ENCODE measurements at regions not wholly inside any gene's neighbourhood (a gene's known extent, or its start where the extent isn't known, plus 50 kb on each side); places are given as distances from the start of the nearest gene placed in this dataset.
"Not testable (repeated sequence)": the region's sequence is repeated elsewhere in the genome, so short reads cannot be mapped to it uniquely, and the experiment has no call there.

DNA sequence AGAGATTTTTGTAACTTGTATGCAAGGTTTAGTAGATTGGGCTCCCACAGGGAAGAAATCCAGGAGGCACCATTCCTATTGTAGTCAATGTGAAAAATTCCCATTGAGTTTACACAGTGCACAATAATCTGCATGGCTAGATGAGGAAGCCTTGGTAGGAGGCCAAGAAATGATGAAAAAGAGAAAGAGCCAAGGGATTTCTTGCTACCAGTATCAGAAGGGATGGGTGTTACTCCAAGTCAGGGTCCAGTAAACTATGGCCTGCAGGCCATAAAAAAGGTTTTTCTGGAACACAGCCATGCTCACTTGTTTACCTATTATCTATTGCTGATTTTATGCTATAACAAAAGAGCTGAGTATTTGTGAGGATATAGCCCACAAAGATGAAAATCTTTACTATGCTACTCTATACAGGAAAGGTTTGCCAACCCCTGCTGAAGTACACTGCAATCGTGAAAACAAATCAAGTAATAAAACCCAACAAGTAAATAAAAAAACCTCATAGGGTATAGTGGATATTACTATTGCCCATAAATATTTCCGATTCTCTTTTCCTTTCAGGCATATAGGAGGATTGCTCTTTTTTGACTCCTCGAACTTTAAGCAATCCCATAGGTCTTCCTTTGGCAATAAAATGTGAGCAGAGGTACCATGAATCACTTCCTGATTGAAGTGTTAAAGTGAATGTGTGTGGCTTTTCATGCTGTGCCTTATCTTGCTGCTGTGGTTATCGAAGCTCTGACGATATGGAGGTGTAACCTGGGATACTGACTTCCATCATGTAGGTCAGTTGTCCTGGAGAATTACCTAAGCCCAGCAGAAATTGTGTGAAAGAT is 256.3 kb upstream of the MAGI2 start:
- no peak for DNase-seq

DNA sequence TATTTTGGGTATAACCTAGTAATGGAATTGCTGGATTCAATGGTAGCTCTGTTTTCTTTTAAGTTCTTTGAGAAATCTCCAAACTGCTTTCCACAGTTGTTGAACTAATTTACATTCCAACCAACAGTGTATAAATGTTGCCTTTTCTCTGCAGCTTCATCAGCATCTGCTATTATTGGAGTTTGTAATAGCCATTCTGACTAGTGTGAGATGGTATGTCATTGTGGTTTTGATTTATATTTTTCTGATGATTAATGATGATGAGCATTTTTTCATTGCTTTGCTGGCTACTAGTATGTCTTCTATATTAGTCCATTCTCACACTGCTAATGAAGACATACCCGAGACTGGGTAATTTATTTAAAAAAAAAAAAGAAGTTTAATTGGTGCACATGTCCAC is 248.6 kb upstream of the MAGI2 start:
- no peak for DNase-seq

DNA sequence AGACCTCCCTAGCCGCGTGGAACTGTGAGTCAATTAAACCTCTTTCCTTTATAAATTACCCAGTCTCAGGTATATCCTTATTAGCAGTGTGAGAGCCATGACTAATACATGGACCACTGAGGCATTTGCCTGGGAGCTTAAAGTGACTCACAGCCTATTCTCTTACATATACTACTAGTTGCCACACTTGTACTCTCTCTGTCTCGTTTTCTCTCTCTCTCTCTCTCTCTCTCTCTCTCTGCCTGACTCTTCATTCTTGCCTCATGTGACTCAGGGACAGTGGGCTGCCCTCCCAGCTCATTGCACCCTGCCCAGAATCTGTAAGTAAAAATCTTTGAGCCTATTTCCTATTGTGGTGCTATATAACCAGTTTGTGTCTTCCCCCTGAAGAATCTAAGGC is 238.5 kb upstream of the MAGI2 start:
- DNase-seq = no peak

DNA sequence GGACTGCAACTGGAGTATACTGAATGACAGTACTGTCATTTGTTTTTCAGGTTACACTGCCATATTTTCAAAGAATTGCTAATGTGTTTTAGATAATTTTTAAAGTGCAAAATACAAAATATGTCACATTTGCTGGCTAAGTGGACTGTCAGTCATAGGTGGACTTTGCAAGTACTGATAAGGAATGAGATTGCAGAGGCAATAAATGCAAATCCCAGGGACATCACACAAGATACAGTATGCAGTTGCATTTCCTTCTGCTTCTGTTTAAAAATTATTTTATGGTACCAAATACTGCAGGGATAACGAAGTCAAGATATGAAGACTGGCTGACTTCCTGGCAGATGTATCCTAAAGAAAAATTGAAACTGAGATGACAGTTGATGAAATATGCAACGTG is 237.6 kb upstream of the MAGI2 start:
- DNase-seq = no peak

DNA sequence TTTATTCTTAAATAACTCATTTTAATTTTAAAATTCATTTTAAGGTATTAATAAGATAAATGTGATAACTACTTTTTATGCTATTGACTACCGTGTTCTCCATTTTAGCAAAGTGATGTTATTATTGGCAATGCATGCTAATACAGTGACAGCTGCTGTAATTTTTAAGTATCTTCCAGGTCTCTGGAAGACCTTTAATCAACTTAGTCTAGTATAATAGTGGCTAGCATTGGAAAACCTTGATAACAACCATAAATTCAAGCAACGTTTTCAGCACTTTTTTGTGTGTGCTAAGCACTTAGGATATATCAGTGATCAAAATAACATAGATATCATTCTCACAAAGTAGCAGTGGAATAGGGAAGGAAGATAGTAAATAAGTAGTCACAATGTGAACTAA is 230.9 kb upstream of the MAGI2 start:
- DNase-seq = no peak

DNA sequence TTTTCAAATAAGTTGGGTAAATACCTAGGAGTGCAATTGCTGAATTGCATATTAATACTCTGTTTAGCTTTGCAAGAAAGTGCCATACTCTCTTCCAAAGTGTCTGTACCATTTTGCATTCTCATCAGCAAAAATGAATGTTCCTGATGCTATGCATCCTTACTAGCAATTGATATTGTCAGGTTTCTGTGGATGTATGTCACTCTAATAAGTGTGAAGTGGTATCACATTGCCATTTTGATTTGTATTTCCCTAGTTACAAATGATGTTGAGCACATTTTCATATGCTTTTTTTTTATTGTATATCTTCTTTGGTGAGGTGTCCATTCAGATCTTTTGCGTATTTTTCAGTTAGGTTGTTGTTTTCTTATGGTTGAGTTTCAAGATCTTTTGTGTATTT is 230.4 kb upstream of the MAGI2 start:
- DNase-seq = no peak

DNA sequence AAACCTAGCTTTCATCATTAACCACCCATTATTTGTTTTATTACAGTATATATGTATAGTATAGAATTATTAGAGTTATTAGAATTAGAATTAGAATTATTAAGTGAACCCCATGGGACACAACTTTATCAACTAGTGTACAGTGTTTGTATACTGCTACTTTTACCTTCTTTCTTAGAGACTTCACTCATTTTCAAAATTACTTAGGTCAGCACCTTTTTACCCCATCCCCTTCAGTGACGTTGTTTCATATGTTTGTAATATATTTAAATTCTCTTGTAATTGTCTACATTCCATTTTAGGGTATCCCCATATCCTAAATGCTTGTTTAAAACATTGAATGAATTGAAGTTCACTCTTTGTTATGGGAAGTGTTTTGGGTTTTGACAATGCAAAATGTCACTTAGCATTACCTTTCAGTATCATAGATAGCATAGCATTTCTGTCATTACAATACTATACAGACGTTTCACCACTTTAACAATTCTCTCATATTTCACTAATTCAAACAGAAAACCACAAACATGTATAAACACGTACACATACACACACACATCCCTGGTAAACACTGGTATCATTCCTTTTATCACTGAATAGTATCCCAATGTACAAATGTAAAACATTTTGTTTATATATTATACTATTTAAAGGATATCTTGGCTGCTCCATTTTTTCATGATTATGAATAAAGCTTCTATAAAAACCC is 229.9 kb upstream of the MAGI2 start:
- DNase-seq = no peak

DNA sequence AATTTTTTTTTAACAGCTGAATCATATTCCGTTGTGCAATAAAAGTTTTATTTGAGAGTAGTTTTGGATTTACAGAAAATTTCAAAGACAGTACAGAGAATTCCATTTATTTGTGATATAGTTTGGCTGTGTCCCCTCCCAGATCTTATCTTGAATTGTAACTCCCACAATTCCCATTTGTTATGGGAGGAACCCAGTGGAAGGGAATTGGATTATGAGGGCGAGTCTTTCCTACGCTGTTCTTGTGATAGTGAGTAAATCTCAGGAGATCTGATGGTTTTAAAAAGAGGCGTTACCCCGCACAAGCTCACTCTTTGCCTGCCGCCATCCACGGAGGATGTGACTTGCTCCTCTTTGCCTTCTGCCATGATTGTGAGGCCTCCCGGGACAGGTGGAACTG is 228.0 kb upstream of the MAGI2 start:
- DNase-seq = no peak

DNA sequence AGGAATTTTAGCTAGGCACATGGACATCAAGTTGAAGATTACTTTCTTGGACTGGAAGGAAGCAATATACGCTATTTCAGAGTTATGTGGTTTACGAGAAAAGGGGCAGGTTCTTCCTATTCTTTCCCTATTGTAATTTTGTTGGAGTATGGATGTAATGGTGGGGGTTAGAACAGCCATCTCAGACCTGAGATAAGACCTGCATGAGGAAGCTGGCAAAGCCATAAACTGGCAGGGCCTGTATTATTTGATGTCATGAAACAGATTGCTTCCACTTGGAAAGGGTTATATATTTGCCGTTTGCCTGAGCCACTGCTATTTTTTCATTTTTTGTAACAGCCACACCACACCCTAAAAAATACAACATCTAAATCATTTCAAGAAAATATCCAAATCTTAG is 220.5 kb upstream of the MAGI2 start:
- DNase-seq = no peak

DNA sequence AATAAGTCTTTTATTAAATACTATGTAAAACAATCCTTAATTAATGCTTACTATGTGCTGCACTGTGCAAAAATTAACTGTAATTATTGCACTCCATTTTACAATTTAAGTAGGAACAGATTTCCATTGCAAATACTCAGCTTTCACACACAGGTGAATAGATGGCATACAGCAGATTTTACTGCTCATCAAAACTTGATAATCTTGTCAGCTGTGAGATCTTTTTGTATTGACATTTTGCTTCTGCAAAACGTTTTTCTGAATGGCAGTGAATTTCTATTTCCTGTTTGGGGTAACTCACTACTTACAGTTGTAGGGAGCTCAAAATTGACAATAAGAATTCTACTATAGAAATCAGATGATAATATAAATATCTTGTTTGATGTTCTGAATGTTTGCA is 220.0 kb upstream of the MAGI2 start:
- DNase-seq = no peak

DNA sequence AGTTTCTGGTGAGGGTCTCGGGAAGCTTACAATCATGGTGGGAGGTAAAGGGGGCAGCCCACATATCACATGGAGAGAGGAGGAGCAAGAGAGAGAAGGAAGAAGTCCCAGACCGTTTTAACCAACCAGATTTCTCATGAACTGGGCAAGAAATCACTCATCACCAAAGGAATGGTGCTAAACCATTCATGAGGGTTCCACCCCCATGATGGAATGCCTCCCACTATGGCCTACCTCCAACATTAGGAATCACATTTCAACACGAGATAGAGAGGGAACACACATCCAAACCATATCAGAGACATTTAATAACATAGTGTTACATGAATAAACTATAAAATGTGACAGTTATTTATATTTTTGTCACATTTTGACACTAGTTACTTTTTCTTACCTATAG is 214.8 kb upstream of the MAGI2 start:
- no peak for DNase-seq

DNA sequence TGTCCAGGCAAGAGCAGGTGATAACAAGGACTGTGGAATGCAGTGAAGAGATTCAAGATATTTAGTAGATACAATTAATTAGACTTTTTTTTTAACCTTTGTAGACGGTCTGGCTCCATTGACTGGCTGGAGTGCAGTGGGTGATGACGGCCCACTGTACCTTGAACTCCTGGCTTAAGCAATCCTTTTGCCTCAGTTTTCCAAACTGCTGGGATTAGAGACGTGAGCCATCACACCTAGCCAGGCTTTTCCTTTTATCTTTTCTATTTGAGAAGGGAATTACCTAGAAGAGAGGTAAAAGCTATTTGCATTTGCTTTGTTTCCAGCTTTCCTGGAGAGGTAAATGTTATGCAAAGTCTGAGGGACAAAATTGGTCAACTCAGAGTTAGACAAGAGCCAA is 213.0 kb upstream of the MAGI2 start:
- DNase-seq = no peak

DNA sequence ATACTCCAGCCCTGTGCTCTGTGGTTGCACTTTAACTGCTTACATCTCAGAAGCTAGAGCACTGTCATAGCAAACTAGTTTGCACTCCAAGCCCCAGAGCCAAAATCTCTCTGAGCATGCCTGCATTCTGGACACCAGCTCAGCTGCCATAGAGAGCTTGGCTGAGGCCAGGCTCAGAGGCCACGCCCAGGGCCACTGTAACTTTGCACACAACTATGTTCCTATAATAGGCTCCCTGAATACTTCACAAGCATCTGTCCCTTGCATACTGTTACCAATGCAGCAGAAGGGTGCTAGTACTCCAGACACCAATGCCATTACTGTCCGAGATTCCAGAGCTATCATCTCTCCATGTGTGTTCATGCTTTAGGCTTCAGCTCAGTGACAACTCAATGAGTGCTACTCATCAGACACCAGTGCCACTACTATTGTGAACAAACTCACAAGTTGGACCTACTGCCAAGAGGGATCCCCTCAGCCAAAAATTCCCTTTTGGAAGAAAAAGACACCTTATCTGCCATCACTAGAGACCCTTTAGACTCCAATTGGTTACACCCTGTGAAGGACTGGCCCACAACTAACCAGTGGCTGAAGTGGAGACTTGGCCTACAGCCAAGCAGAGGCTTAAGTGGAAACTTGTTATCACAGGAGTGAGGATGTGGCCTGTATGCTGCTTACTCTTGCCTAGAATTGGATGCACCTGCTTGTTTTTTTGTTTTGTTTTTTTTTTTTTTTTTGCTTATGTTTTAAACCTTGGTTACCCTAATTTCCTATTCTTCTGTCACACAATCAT is 211.6 kb upstream of the MAGI2 start:
- peak; percentile 47 for DNase-seq

DNA sequence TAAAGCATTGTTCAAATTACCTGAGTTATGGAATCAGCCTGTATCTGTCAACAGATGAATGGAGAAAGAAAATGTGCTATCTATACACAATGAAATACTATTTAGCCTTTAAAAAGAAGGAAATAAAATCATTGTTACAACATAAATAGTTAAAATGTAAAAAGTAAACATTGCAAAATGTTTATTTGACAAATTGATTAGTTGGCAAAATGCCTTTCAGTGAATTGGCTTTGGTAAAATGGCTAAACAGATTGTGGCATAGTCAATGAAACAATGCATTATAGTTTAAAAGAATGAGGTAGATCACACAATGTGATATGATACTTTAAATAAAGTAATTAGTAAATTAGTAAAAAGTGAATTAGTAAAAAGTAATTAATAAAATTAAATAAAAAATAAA is 204.8 kb upstream of the MAGI2 start:
- no peak for DNase-seq

DNA sequence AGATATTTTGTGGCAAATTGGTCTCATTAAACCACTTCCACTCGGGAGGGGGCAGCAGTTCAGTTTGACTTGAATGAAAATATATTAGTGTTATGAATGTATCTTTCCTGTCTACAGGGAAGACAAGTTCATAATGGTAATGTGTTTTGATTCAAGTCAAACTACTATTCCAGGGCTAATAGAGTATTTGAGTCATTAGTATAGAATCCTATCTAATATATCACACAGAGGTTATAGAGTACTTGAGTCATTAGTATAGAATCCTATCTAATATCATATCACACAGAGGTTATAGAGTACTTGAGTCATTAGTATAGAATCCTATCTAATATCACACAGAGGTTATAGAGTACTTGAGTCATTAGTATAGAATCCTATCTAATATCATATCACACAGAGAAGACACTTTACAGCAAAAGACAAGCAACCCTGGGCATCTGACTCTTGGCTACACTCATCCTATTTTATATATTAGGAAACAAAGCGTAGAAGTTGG is 199.7 kb upstream of the MAGI2 start:
- DNase-seq = no peak

DNA sequence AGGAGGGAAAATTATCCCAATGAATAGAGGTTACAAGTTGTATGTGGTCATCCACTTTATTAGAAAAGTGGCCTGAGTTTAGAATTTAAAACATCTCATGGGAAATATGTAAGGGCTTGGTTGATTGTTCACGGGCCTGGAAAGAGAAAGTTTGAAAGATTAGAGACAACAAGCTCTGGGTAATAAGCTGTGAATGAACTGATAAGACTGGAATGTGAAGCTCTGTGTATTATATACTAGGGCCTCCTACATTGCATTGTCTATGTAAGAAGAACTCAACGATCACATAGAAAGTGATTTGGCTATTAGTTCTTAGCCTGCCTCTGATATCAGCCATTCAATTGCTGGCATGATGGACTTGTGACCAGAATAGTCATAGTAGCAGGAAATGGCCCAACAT is 199.2 kb upstream of the MAGI2 start:
- no peak for DNase-seq

DNA sequence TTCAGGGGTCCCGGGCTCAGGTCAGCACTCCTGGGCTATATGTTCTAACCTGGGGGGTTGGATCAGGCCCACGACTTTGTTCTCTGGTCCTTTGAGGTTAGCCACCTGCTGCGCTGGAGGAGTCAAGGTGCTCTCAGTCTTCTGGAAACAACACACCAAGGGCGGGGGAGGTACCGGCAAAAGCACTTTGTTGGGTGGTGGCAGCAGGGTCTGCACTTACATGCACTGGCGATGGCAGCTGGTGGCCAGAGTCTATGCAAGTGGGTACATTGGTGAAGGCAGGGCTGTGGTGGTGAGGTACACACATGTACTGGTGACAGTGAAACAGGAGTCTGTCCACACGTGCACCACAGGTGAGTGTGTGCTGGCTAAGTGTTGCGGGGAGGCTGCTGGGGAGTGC is 194.2 kb upstream of the MAGI2 start:
- no peak for DNase-seq

DNA sequence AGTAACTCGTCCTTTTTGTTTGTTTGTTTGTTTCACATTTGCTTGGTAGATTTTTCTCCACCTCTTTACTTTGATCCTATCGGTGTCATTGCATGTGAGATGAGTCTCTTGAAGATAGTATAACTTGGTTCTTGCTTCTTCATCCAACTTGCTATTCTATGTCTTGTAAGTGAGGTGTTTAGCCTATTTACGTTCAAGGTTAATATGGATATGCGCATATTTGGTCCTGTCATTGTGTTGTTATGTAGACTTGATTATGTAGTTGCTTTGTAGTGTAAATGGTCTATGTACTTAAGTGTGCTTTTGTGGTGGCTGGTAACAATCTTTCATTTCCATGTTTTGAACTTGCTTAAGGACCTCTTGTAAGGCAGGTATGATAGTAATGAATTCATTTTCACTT is 192.8 kb upstream of the MAGI2 start:
- DNase-seq = no peak

DNA sequence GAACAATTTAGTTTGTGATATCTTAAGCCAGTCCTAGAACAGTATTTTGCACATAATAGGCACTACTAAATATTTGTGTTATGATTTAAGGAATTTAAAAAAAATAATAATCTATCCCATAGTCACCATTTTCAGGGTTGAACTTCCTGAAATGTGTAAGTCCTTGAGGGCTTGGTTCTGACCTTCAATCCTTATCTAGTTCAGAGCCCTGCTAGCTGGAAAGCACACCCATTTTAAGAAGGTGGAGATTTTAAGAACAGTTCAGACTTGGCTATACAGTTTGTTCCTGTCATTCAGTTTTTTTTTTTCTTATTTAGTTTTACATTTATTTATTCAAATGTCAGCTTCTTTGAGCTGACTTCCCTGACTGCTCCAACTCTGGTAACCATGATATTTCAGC is 183.4 kb upstream of the MAGI2 start:
- DNase-seq = no peak

DNA sequence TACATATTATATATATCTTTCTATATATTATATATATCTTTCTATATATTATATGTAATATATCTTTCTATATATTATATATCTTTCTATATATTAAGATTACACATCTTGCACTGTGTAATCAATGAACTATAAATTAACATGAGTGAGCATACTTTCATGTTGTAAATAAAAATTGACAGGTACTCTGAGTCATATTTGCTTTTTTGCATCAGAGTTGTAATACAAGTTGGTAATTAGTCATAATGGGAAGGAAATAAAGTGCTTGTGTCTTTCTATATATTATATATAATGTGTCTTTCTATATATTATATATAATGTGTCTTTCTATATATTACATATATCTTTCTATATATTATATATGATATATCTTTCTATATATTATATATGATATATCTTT is 172.5 kb upstream of the MAGI2 start:
- DNase-seq = not testable (repeated sequence)

DNA sequence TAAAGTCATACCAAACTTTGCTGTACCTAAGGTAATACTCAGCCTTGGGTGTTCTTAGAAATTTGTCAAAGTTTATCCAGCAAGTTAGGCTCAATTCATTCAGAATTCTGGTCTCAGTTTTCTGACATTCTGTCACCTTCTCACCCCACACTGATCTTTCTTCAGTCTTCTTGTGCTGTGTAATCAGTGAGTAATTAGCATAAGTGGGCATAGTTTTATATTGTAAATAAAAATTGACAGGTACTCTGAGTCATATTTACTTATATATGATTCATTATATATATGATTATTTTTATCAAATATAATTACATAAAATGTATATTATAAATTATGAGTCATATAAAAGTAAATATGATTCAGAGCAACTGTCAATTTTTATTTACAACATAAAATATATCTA is 170.9 kb upstream of the MAGI2 start:
- DNase-seq = no peak

DNA sequence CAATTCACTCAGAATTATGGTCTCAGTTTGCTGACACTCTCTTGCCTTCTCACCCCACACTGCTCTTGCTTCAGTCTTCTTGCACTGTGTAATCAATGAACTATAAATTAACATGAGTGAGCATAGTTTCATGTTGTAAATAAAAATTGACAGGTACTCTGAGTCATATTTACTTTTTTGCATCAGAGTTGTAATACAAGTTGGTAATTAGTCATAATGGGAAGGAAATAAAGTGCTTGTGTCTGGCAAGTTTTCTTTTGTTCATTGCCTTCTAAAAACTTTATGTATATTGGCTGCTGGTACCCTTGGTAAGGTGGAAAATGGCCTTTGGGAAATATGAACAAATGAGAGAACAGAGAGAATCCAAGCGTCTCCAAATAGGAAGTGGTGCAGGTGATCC is 169.3 kb upstream of the MAGI2 start:
- no peak for DNase-seq

DNA sequence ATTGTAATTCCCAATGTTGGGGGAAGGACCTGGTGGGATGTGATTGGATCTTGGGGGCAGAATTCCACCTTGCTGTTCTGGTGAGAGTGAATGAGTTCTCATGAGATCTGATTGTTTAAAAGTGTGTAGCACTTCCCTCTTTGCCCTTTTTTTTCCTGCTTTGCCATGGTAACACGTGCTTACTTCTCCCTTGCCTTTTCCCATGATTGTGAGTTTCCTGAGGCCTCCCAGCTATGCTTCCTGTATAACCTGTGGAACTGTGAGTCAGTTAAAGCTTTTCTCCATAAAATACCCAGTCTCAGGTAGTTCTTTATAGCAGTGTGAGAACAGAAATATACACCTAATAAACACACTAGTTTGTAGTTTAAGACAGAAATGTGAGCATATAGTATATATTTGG is 166.8 kb upstream of the MAGI2 start:
- DNase-seq = no peak

DNA sequence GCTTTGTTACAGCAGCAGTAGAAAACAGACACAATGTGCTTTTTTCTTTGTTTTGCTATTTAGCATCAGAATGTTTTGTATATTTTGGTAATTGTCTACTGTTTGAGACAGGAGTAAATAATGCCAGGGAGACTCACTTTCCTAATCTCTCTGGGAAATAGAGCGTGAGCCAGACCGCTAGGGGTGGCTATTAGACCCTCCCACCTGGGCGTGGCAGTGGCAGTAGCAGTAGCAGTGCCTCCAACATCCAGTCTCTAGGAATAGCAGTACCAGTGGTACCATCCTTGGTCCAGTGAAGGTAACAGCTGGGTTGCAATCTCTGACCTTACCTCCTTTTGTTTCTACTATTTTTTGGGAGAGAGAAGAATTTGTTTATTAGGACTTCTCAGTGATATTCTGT is 165.7 kb upstream of the MAGI2 start:
- no peak for DNase-seq
